GM21723 (cell line): ENCODE measurements at regions not wholly inside any gene's neighbourhood (a gene's known extent, or its start where the extent isn't known, plus 50 kb on each side); places are given as distances from the start of the nearest gene placed in this dataset.

ENCODE experiments used
- ATAC-seq: cut with Tn5 transposase; IDR thresholded peaks from one replicate; pipeline ENCODE4 v1.9.1; 2021; ENCODE audit warnings: mild to moderate bottlenecking, moderate library complexity; ENCODE audit not compliant: unreplicated experiment

GRCh38 chr1:175829845-175830244 is 86.5 kb upstream of the TNR start:
- no peak for ATAC-seq

DNA sequence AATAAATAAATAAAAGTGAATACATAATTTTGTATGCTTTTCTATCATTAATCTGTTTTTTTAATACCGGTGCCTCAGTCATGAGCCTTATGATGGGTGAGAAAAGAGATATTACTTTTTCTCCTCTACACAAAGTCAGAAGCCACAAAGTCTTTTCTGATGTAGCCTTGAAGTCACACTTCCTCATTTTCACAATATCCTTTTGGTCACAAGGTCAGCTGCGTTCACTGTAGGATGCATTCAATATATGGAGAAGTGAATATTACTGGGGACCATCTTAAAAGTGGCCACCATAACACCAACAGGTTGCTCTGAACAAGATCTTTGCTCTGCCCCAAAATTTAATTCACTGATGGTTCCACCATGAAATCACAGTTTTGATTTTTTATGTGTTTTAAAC is 83.3 kb upstream of the TNR start:
- no peak for ATAC-seq

GRCh38 chr1:175824079-175824478 is 80.7 kb upstream of the TNR start:
- no peak for ATAC-seq

- ATAC-seq = no peak
Observed at GRCh38 chr1:175823406-175823805, 80.0 kb upstream of the TNR start.

GRCh38 chr1:175822580-175822979 is 79.2 kb upstream of the TNR start:
- ATAC-seq = no peak

DNA sequence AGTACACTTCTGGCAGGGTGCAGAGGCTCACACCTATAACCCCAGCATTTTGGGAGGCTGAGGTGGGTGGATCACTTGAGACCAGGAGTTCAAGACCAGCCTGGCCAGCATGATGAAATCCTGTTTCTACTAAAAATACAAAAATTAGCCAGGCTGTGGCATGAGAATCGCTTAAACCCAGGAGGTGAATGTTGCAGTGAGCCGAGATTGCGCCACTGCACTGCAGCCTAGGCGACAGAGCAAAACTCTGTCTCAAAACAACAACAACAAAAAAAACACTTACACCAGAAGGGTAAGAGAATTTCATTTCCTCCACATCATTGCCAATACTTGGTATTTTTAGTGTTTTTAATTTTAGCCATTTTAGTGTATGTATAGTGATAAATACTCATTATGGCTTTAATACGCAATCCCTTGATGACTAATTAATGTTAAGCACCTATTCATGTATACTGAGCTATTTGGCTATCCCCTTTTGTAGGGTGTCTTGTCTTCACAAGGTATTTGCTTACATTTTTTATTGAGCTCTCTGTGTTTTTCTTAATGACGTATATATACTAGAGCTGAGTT is 77.1 kb upstream of the TNR start:
- no peak for ATAC-seq

GRCh38 chr1:175818929-175819328 is 75.5 kb upstream of the TNR start:
- no peak for ATAC-seq

DNA sequence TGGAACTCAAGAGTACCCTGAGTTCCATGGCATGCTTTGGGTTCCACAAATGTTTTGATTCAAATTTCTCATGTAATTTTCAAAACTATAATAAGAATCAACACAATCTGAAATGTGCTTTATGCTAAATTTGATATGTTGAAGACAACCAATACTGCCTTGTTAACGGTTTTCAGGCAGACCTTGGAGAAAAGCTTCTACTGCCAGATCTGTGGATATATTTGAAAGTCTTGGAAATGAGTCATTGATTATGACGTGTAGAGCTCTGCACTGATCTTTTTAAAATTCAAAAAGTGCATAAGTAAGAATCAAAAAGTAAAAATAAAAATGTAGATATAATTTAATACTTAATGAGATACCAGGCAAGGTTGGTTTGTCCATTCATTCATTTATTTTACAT is 74.0 kb upstream of the TNR start:
- ATAC-seq = no peak

- ATAC-seq = no peak
Observed at GRCh38 chr1:175814885-175815284, 71.5 kb upstream of the TNR start.

- no peak for ATAC-seq
Observed at GRCh38 chr1:175812936-175813335, 69.5 kb upstream of the TNR start.

DNA sequence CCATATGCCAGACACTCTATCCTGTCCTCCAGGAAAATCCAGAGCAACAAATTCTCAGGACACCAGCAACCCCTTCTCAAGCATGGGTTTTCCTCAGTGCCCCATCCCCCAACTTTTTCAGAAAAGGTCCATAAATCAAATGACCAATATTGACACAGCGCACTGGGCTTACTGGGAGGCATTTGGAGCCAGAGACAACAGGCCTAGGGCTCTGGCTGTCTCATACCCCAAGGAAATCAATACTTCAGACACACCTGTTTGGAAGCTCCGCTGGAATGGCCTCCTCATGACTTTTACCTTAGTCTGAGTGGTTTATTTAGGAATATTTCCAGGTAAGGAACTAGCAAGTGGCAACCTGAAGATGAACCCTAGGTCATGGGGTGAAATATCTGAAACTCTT is 66.9 kb upstream of the TNR start:
- no peak for ATAC-seq

DNA sequence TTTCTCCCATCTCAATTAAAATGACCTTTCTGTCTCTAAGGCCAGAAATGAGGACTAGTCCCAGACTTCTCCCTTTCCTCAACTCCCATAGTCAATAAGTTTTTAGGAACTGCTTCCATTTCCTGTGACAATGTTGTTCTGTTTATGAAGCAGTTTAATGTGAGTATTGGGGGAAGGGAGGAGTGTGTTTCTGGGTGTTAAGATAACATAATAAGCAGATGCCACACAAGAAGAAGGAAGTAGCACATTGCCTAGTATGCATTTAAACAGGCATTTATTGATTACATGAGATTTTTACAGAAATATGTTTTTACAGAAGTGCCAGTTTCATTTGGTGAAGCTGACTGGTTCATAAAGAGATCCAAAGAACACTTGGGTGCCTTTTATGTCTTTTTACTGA is 65.6 kb upstream of the TNR start:
- ATAC-seq = no peak

DNA sequence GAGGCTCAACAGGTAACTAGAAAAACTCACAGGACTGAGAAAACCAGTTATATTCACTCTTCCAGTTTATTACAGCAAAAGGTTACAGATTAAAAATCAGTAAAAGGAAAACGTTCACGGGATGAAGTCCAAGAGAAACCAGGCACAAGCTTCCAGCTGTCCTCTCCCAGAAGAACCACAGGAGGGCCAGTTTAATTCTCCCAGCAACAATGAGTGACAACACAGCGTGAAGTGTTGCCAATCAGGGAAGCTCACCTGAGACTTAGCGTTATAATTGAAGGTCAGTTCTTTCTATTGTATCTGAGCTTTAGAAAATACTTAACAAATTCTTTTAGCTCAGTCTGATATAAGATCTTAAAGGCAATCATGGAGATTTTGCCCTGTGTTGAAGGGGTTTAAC is 65.2 kb upstream of the TNR start:
- no peak for ATAC-seq

DNA sequence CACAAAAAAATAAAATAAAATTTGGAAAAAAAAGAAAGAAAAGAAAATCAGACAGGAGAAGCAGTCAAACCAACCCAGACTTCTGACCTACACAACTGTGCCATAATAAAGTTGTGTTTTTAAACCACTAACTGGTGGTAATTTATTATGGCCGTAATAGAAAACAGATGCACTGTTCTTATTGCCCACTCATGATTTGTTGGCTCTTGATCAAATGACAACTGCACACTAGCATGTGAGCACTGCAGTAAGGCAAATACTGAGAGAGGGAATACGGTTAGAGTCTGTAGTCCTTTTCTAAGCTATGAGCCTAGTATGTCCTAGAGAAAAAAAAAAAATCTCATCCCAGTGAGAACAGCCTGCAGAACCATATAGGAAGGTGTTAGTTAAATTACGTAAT is 61.2 kb upstream of the TNR start:
- ATAC-seq = no peak

GRCh38 chr1:175803413-175803812 is 60.0 kb upstream of the TNR start:
- no peak for ATAC-seq

DNA sequence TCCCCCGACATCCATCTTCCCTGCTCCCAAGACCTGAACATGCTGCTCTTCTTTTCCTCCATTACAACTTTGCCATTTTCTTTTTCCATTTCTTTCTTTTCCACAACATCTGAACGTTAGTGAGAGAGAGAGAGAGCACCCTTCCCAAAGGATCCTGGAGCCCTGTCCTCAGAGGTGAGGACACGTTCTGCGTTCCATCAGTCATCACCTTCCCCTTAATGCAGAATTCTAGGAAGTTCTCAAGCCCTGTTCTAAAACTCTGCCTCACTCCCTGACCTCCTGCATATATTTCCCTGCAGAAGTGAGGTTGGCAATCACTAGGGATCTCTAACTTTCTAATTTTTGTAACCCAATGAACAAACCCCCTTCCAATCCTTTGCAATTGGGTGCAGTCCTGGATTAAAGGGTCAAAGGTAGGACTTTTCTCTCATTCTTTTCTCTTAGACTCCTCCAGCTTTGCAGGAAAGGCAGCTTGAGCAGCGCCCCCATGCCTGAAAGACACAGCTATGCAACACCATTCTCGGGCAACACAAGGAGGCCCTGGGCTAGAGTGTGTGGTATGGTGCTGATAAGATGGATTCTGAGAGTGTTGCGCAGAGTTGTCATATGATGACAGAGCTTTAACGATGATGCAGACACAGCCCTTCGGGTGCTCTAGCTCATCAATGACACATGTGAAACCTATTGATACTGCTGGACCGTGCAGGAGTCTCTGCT is 59.2 kb upstream of the TNR start:
- ATAC-seq = no peak

DNA sequence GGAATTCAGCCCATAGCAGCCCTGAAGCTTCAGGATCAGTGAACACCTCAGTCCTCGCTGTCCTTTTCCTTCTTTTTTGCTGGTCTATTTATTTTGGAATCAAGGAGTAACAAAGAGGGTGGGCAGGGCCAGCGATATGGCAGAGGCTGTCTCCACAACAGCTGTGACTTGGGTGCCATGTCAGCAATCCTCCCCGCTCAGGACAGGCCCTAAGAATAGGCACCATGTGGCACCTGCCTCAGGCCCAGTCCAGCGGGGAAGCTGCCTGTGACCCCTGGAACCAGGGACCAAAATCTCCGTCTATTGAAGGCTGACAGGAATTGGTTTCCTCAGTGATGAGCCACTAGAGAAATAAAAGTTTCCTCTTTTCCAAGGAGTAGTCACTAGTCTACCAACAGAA is 58.6 kb upstream of the TNR start:
- ATAC-seq = no peak

GRCh38 chr1:175797576-175797975 is 54.2 kb upstream of the TNR start:
- no peak for ATAC-seq

DNA sequence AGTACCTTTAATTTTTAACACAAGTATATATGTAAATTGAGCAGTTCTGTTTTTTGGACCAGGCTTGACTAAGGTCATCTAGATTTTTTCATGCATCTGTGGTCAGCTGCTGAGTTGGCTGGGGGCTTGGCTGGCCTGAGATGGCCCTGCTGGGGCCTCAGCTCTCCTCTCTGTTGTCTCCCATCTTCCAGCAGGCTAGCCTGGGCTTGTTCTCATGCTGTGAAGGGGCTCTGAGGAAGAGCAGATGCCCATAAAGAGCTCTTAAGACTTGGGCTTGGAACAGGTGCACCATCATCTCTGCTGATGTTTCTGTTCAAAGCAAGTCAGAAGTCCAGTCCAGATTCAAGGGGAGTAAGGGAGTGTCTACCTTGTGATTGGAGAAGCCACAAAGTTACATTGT is 51.2 kb upstream of the TNR start:
- ATAC-seq = no peak

GRCh38 chr1:175793617-175794016 is 50.2 kb upstream of the TNR start:
- ATAC-seq = no peak
